ENCODE measurements at regions not wholly inside any gene's neighbourhood (a gene's known extent, or its start where the extent isn't known, plus 50 kb on each side); places are given as distances from the start of the nearest gene placed in this dataset.

DNA sequence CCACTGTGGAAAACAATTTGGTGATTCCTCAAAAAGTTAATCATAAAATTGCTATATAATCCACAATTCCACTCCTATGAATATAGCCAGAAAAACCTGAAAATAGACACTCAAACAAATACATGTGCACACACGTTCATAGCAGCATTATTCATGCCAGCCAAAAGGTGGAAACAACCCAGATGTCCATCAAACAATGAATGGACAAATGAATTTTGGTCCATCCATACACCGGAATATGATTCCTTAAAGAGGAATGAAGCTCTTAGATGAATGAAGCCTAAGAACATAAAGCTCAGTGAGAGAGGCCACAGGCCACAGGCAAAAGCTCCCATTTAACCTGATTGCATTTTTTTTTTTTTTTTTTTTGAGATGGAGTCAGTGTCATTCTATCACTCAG is 114.6 kb upstream of the TNRC6C start:
- TF ChIP-seq, protein P1, sequence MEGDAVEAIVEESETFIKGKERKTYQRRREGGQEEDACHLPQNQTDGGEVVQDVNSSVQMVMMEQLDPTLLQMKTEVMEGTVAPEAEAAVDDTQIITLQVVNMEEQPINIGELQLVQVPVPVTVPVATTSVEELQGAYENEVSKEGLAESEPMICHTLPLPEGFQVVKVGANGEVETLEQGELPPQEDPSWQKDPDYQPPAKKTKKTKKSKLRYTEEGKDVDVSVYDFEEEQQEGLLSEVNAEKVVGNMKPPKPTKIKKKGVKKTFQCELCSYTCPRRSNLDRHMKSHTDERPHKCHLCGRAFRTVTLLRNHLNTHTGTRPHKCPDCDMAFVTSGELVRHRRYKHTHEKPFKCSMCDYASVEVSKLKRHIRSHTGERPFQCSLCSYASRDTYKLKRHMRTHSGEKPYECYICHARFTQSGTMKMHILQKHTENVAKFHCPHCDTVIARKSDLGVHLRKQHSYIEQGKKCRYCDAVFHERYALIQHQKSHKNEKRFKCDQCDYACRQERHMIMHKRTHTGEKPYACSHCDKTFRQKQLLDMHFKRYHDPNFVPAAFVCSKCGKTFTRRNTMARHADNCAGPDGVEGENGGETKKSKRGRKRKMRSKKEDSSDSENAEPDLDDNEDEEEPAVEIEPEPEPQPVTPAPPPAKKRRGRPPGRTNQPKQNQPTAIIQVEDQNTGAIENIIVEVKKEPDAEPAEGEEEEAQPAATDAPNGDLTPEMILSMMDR (IDR thresholded peaks at IDR 0.05) = no peak
- TF ChIP-seq POLR2A (IDR thresholded peaks at IDR 0.05) = no peak

Data from breast epithelium (tissue), 3 donors.